Panc1 (cell line): ENCODE measurements at regions not wholly inside any gene's neighbourhood (a gene's known extent, or its start where the extent isn't known, plus 50 kb on each side); places are given as distances from the start of the nearest gene placed in this dataset.

Experiments
- ATAC-seq: fragments of 200-7000 bp; cut with Tn5 transposase; 2 replicates; pipeline ENCODE4 v1.9.1; 2020; ENCODE audit warnings: mild to moderate bottlenecking, moderate library complexity
- BruUV-seq: library from RNA; stranded (reverse); fragments of 400-500 nt; replicated peaks from 2 replicates; lab custom pipeline; 2021; lab: Mats Ljungman, UMichigan
- CTCF ChIA-PET: fragments of 300-600 bp; sonication (Branson Sonifier 250); formaldehyde crosslinking; loops from one replicate; lab custom pipeline; 2022; ENCODE audit warnings: antibody characterized with exemption; lab: Charles Lee
- POLR2A ChIA-PET: fragments of 300-600 bp; sonication (Branson Sonifier 250); formaldehyde crosslinking; loops from one replicate; lab custom pipeline; 2022; ENCODE audit warnings: antibody characterized with exemption; lab: Charles Lee
- DNase-seq: peaks from one replicate; pipeline ENCODE4 v3.0.0-alpha.2; 2010; ENCODE audit warnings: low read depth, low spot score
- H3K27ac ChIP-seq: 2 replicates; pipeline ENCODE4 v1.5.1; 2011; ENCODE audit warnings: mild to moderate bottlenecking, low read length, inconsistent platforms
- H3K27me3 ChIP-seq: fragments of 200-500 bp; sonication (Bioruptor generic); 2 replicates; pipeline ENCODE4 v1.6.0; 2014; ENCODE audit warnings: low read length, inconsistent platforms; ENCODE audit not compliant: control insufficient read depth, insufficient read depth
- H3K36me3 ChIP-seq: fragments of 200-500 bp; sonication (Bioruptor generic); 2 replicates; pipeline ENCODE4 v1.5.1; 2014; ENCODE audit warnings: inconsistent platforms, mild to moderate bottlenecking, low read length, moderate library complexity; ENCODE audit not compliant: control insufficient read depth, insufficient read depth
- H3K4me1 ChIP-seq: 2 replicates; pipeline ENCODE4 v1.5.1; 2011; ENCODE audit warnings: inconsistent platforms, mild to moderate bottlenecking, low read length, moderate library complexity; ENCODE audit not compliant: control insufficient read depth, insufficient read depth
- H3K4me3 ChIP-seq, 2 experiments: 2 replicates each; pipeline ENCODE4 v1.5.1; 2011 to 2012; ENCODE audit warnings: low read depth in 2 of 2, low read length in 2 of 2, mild to moderate bottlenecking in 2 of 2, inconsistent platforms in 1 of 2, moderate library complexity in 1 of 2
- H3K9me3 ChIP-seq: fragments of 200-500 bp; sonication (Bioruptor generic); 2 replicates; pipeline ENCODE4 v1.5.1; 2014; ENCODE audit warnings: low read depth, mild to moderate bottlenecking, inconsistent platforms, low read length, moderate library complexity; ENCODE audit not compliant: control insufficient read depth, insufficient read depth
- CTCF ChIP-seq: fragments of 450-650 bp; IDR thresholded peaks from 2 replicates; pipeline ENCODE4 v1.5.1; 2017; ENCODE audit warnings: mild to moderate bottlenecking
- POLR2AphosphoS5 ChIP-seq: IDR thresholded peaks from 2 replicates; pipeline ENCODE4 v1.6.1; 2012; ENCODE audit warnings: mild to moderate bottlenecking, low read depth, low read length, moderate library complexity
- REST ChIP-seq, 2 experiments: IDR thresholded peaks; 2 replicates each; pipeline ENCODE4 v1.6.1; 2011 to 2012; ENCODE audit warnings: low read depth in 2 of 2, control low read depth in 1 of 2, low read length in 1 of 2, mild to moderate bottlenecking in 1 of 2, moderate library complexity in 1 of 2; ENCODE audit not compliant: insufficient read depth in 1 of 2
- SIN3A ChIP-seq: IDR thresholded peaks from 2 replicates; pipeline ENCODE4 v1.6.1; 2012; ENCODE audit warnings: low read depth, mild to moderate bottlenecking, low read length, moderate library complexity, borderline replicate concordance; ENCODE audit not compliant: insufficient read depth
- TCF7L2 ChIP-seq: IDR thresholded peaks from 2 replicates; pipeline ENCODE4 v1.6.1; 2011; ENCODE audit warnings: mild to moderate bottlenecking, low read depth, low read length, inconsistent platforms
- in situ Hi-C: cut with HindIII; loops from 2 replicates; pipeline ENCODE4 v1.10.0; 2016; ENCODE audit warnings: low sequenced_read_pairs, low pct_unique_long_range_greater_than_20kb
- intact Hi-C: fragments of 100-400 bp; cut with micrococcal nuclease; formaldehyde crosslinking; loops from one replicate; pipeline ENCODE4 v1.10.0; 2022; ENCODE audit not compliant: unreplicated experiment

GRCh38 chr15:95739131-95739530 is 591.4 kb upstream of the NR2F2 start:
- no peaks in the 10 kb centered on the region for H3K9me3 ChIP-seq
- no peaks in the 10 kb centered on the region for H3K4me1 ChIP-seq
- in situ Hi-C loops (no loop called here), intact Hi-C loops (no loop called here)
- no peak for ATAC-seq
- DNase-seq, result no peak
- ChIA-PET CTCF (no interaction called here), POLR2A (no interaction called here)
- BruUV-seq, result no TSS peak
- H3K36me3 ChIP-seq, result no peaks in the 10 kb centered on the region
- H3K27me3 ChIP-seq, result no peaks in the 10 kb centered on the region
- H3K27ac ChIP-seq, result no peak overlapping the region
- no peak overlapping the region for H3K4me3 ChIP-seq
- TF ChIP-seq CTCF (no peak), SIN3A (no peak), POLR2AphosphoS5 (no peak), TCF7L2 (no peak), REST (IDR thresholded peaks at IDR 0.05; ENCODE audit: insufficient read depth in 1 of 2, low read depth in 2 of 2, low read length in 1 of 2) (no peak)

GRCh38 chr15:95741830-95742229 is 588.7 kb upstream of the NR2F2 start:
- no TSS peak for BruUV-seq
- no peak for ATAC-seq
- no peaks in the 10 kb centered on the region for H3K4me1 ChIP-seq
- H3K9me3 ChIP-seq, result no peaks in the 10 kb centered on the region
- in situ Hi-C loops, result no loop called here
- intact Hi-C loops, result no loop called here
- H3K36me3 ChIP-seq, result no peaks in the 10 kb centered on the region
- no peak overlapping the region for H3K27ac ChIP-seq
- no peaks in the 10 kb centered on the region for H3K27me3 ChIP-seq
- DNase-seq, result no peak
- no peak overlapping the region for H3K4me3 ChIP-seq
- TF ChIP-seq CTCF (no peak), POLR2AphosphoS5 (no peak)
- CTCF ChIA-PET, result no interaction called here
- POLR2A ChIA-PET, result no interaction called here

GRCh38 chr15:95742256-95742655 is 588.2 kb upstream of the NR2F2 start:
- BruUV-seq, result no TSS peak
- no peak for DNase-seq
- no peaks in the 10 kb centered on the region for H3K27me3 ChIP-seq
- CTCF ChIA-PET, result no interaction called here
- no peaks in the 10 kb centered on the region for H3K9me3 ChIP-seq
- H3K36me3 ChIP-seq, result no peaks in the 10 kb centered on the region
- no peaks in the 10 kb centered on the region for H3K4me1 ChIP-seq
- no peak overlapping the region for H3K27ac ChIP-seq
- no peak overlapping the region for H3K4me3 ChIP-seq
- in situ Hi-C loops, result no loop called here
- intact Hi-C loops, result no loop called here
- POLR2A ChIA-PET, result no interaction called here
- ATAC-seq, result no peak
- TF ChIP-seq TCF7L2 (no peak), CTCF (no peak), POLR2AphosphoS5 (no peak), SIN3A (no peak), REST (IDR thresholded peaks at IDR 0.05; ENCODE audit: insufficient read depth in 1 of 2, low read depth in 2 of 2, low read length in 1 of 2) (no peak)
